CD4-positive, CD25-positive, alpha-beta regulatory T cell (primary cell): ENCODE measurements at regions not wholly inside any gene's neighbourhood (a gene's known extent, or its start where the extent isn't known, plus 50 kb on each side); places are given as distances from the start of the nearest gene placed in this dataset.

Source experiments
- ATAC-seq, 2 donors: fragments of 150-1000 bp; cut with Tn5 transposase; one replicate each; pipeline ENCODE4 v1.10.0; 2021; ENCODE audit warnings: low read depth in 2 of 2, moderate number of reproducible peaks in 2 of 2, moderate library complexity in 1 of 2
- DNase-seq, 3 donors: peaks; one replicate each; pipeline versions ENCODE4 v3.0.0 to v3.0.0-alpha.2; 2012 to 2022; ENCODE audit warnings: mixed read lengths in 1 of 3
- H3K27ac ChIP-seq: one replicate; pipeline ENCODE4 v1.7.0; 2013; ENCODE audit warnings: mild to moderate bottlenecking, low read length; ENCODE audit not compliant: insufficient read depth, poor library complexity, severe bottlenecking
- H3K27me3 ChIP-seq: one replicate; pipeline ENCODE4 v1.7.0; 2013; ENCODE audit warnings: low read length; ENCODE audit not compliant: control insufficient read depth, insufficient read depth
- H3K36me3 ChIP-seq: one replicate; pipeline ENCODE4 v1.7.0; 2013; ENCODE audit warnings: mild to moderate bottlenecking, low read length, moderate library complexity; ENCODE audit not compliant: control insufficient read depth, insufficient read depth
- H3K4me1 ChIP-seq: 2 replicates; pipeline ENCODE4 v1.7.0; 2013; ENCODE audit warnings: mild to moderate bottlenecking, low read length; ENCODE audit not compliant: insufficient read depth, control insufficient read depth, poor library complexity, severe bottlenecking
- H3K4me3 ChIP-seq: one replicate; pipeline ENCODE4 v1.7.0; 2013; ENCODE audit warnings: low read depth, mild to moderate bottlenecking, low read length, moderate library complexity
- H3K9me3 ChIP-seq, 2 experiments: 1 replicate in 1 of 2; 2 replicates in 1 of 2; pipeline ENCODE4 v1.7.0; 2013; ENCODE audit warnings: low read length in 2 of 2, mild to moderate bottlenecking in 1 of 2, moderate library complexity in 1 of 2; ENCODE audit not compliant: control insufficient read depth in 2 of 2
- H3K27ac Mint-ChIP-seq, 3 donors: one replicate each; pipeline ENCODE4 v1.8.0; 2020 to 2022; ENCODE audit warnings: mild to moderate bottlenecking in 3 of 3, mixed read lengths in 3 of 3, moderate library complexity in 2 of 3
- H3K27me3 Mint-ChIP-seq: one replicate; pipeline ENCODE4 v1.8.0; 2022; ENCODE audit warnings: mild to moderate bottlenecking, mixed read lengths
- H3K36me3 Mint-ChIP-seq: one replicate; pipeline ENCODE4 v1.8.0; 2020; ENCODE audit warnings: mixed read lengths
- H3K4me1 Mint-ChIP-seq, 4 donors: one replicate each; pipeline ENCODE4 v1.8.0; 2020 to 2022; ENCODE audit warnings: mixed read lengths in 4 of 4, mild to moderate bottlenecking in 1 of 4
- H3K4me3 Mint-ChIP-seq, 4 donors: one replicate each; pipeline ENCODE4 v1.8.0; 2020 to 2022; ENCODE audit warnings: mild to moderate bottlenecking in 4 of 4, mixed read lengths in 4 of 4, moderate library complexity in 3 of 4
- H3K9me3 Mint-ChIP-seq, 7 donors: one replicate each; pipeline ENCODE4 v1.8.0; 2020 to 2022; ENCODE audit warnings: mixed read lengths in 7 of 7, mild to moderate bottlenecking in 3 of 7, moderate library complexity in 2 of 7

GRCh38 chr11:115759622-115760460, 255.6 kb upstream of the CADM1 start:
- Histone ChIP-seq H3K36me3 (no peaks in the 10 kb centered on the region), H3K9me3 (no peaks in the 10 kb centered on the region), H3K27ac (no peak overlapping the region), H3K27me3 (no peaks in the 10 kb centered on the region), H3K4me3 (no peak overlapping the region), H3K4me1 (peaks cover 3% of the 10 kb centered on the region)
- Mint-ChIP-seq H3K4me1 (peaks cover 0 to 8% (median 0%) of the 10 kb centered on the region in 4 donors), H3K36me3 (no peaks in the 10 kb centered on the region), H3K27me3 (peaks cover 28% of the 10 kb centered on the region), H3K27ac (no peak overlapping the region), H3K9me3 (peaks cover 0 to 6% (median 0%) of the 10 kb centered on the region in 7 donors), H3K4me3 (no peak overlapping the region)
- ATAC-seq = peak in 1 of 2 donors; percentile 28
- DNase-seq = no peak

GRCh38 chr11:115758011-115758410, 253.8 kb upstream of the CADM1 start:
- peaks cover 35% of the 10 kb centered on the region for H3K27me3 Mint-ChIP-seq
- Histone ChIP-seq H3K9me3 (no peaks in the 10 kb centered on the region), H3K4me3 (no peak overlapping the region), H3K36me3 (no peaks in the 10 kb centered on the region), H3K27me3 (no peaks in the 10 kb centered on the region), H3K4me1 (peaks cover 3% of the 10 kb centered on the region), H3K27ac (no peak overlapping the region)
- H3K4me3 Mint-ChIP-seq = no peak overlapping the region
- H3K4me1 Mint-ChIP-seq = peaks cover 0 to 8% (median 0%) of the 10 kb centered on the region in 4 donors
- H3K36me3 Mint-ChIP-seq = no peaks in the 10 kb centered on the region
- ATAC-seq (no peak), DNase-seq (no peak)
- peaks cover 0 to 6% (median 0%) of the 10 kb centered on the region in 7 donors for H3K9me3 Mint-ChIP-seq
- no peak overlapping the region for H3K27ac Mint-ChIP-seq

GRCh38 chr11:115751243-115752015, 247.2 kb upstream of the CADM1 start:
- Mint-ChIP-seq H3K4me1 (no peaks in the 10 kb centered on the region), H3K27ac (no peak overlapping the region), H3K36me3 (no peaks in the 10 kb centered on the region), H3K9me3 (peaks cover 0 to 5% (median 2%) of the 10 kb centered on the region in 7 donors), H3K27me3 (peaks cover 33% of the 10 kb centered on the region), H3K4me3 (peak overlapping the region in 1 of 4 donors; percentile 52)
- no peaks in the 10 kb centered on the region for H3K36me3 ChIP-seq
- no peak overlapping the region for H3K4me3 ChIP-seq
- H3K9me3 ChIP-seq = no peaks in the 10 kb centered on the region
- no peak for DNase-seq
- no peak for ATAC-seq
- H3K27ac ChIP-seq = no peak overlapping the region
- H3K27me3 ChIP-seq = peaks cover 10% of the 10 kb centered on the region
- no peaks in the 10 kb centered on the region for H3K4me1 ChIP-seq

GRCh38 chr11:115745610-115746512, 241.6 kb upstream of the CADM1 start:
- H3K4me1 Mint-ChIP-seq = no peaks in the 10 kb centered on the region
- H3K9me3 Mint-ChIP-seq = peaks cover 0 to 5% (median 0%) of the 10 kb centered on the region in 7 donors
- no peaks in the 10 kb centered on the region for H3K4me1 ChIP-seq

GRCh38 chr11:115745066-115745465, 240.9 kb upstream of the CADM1 start:
- no peaks in the 10 kb centered on the region for H3K36me3 Mint-ChIP-seq
- Histone ChIP-seq H3K4me1 (no peaks in the 10 kb centered on the region), H3K27ac (no peak overlapping the region), H3K27me3 (peaks cover 10% of the 10 kb centered on the region), H3K9me3 (no peaks in the 10 kb centered on the region), H3K36me3 (no peaks in the 10 kb centered on the region), H3K4me3 (no peak overlapping the region)
- H3K9me3 Mint-ChIP-seq = peaks cover 0 to 5% (median 0%) of the 10 kb centered on the region in 7 donors
- H3K27ac Mint-ChIP-seq = no peak overlapping the region
- H3K4me1 Mint-ChIP-seq = no peaks in the 10 kb centered on the region
- ATAC-seq = no peak
- peaks cover 19% of the 10 kb centered on the region for H3K27me3 Mint-ChIP-seq
- H3K4me3 Mint-ChIP-seq = no peak overlapping the region
- no peak for DNase-seq

More at GRCh38 chr11:115745610-115746512, 241.6 kb upstream of the CADM1 start:
- Mint-ChIP-seq H3K27ac (no peak overlapping the region), H3K27me3 (peaks cover 23% of the 10 kb centered on the region), H3K4me3 (no peak overlapping the region), H3K36me3 (no peaks in the 10 kb centered on the region)
- Histone ChIP-seq H3K27ac (no peak overlapping the region), H3K4me3 (no peak overlapping the region), H3K27me3 (peaks cover 10% of the 10 kb centered on the region), H3K9me3 (no peaks in the 10 kb centered on the region), H3K36me3 (no peaks in the 10 kb centered on the region)
- DNase-seq (no peak), ATAC-seq (no peak)

GRCh38 chr11:115743719-115744118, 239.5 kb upstream of the CADM1 start:
- H3K36me3 Mint-ChIP-seq = no peaks in the 10 kb centered on the region
- ATAC-seq (no peak), DNase-seq (no peak)
- Histone ChIP-seq H3K27me3 (no peaks in the 10 kb centered on the region), H3K9me3 (no peaks in the 10 kb centered on the region), H3K36me3 (no peaks in the 10 kb centered on the region), H3K27ac (no peak overlapping the region), H3K4me3 (no peak overlapping the region), H3K4me1 (no peaks in the 10 kb centered on the region)
- H3K9me3 Mint-ChIP-seq = peaks cover 0 to 2% (median 0%) of the 10 kb centered on the region in 7 donors
- H3K4me1 Mint-ChIP-seq = no peaks in the 10 kb centered on the region
- no peak overlapping the region for H3K4me3 Mint-ChIP-seq
- peaks cover 9% of the 10 kb centered on the region for H3K27me3 Mint-ChIP-seq
- H3K27ac Mint-ChIP-seq = no peak overlapping the region

GRCh38 chr11:115741376-115742107, 237.3 kb upstream of the CADM1 start:
- Histone ChIP-seq H3K36me3 (no peaks in the 10 kb centered on the region), H3K9me3 (no peaks in the 10 kb centered on the region), H3K27me3 (no peaks in the 10 kb centered on the region), H3K27ac (no peak overlapping the region), H3K4me1 (no peaks in the 10 kb centered on the region), H3K4me3 (no peak overlapping the region)
- Mint-ChIP-seq H3K27ac (peak overlapping the region in 1 of 3 donors; percentile 85), H3K4me3 (no peak overlapping the region), H3K4me1 (no peaks in the 10 kb centered on the region), H3K9me3 (peaks cover 0 to 4% (median 0%) of the 10 kb centered on the region in 7 donors), H3K36me3 (no peaks in the 10 kb centered on the region), H3K27me3 (peaks cover 4% of the 10 kb centered on the region)
- DNase-seq (no peak), ATAC-seq (no peak)
